Epidermal melanocyte (primary cell): ENCODE measurements at regions not wholly inside any gene's neighbourhood (a gene's known extent, or its start where the extent isn't known, plus 50 kb on each side); places are given as distances from the start of the nearest gene placed in this dataset.
"Not testable (repeated sequence)": the region's sequence is repeated elsewhere in the genome, so short reads cannot be mapped to it uniquely, and the experiment has no call there.

Source experiments
- DNase-seq: peaks from one replicate; pipeline ENCODE4 v3.0.0; 2011; ENCODE audit warnings: low spot score; ENCODE audit not compliant: insufficient read length

DNA sequence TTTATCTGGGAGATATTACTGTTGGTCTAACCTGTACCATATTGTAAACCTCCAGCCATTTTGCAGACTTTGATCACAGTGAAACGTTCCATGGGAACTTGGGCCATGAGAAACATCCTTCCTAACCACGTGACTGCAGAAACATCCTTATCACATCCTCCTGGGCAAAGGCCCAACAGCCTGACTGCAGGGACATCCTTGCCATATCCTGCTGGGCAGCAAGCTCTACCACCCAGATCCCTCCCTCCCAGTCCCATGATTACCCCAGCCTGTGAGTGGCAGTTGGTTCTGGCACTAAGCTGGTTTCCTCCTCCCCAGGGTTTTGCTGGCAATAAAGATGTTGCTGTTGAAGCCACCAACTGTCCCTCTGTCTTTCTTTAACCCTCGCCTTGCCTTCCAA is 201.2 kb downstream of the POTEC start:
- not testable (repeated sequence) for DNase-seq

DNA sequence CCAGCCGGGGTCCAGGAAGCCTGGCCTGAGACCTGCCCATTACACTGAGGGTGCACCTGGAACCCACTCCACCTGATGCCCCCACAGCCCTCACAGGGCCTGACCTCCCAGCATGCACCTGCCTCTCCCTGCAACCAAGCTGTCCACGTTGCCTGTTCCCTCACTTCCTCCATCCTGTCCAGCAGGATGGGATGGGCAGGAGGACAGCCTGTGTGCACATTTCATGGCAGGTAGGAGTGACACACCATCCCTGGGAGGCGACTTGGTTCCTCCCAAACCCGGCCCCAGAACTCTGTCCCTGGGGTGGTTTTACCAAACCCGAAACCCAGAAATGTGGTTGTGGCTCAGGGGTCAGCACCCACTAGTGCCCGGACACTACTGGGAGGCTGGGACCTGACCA is 203.8 kb upstream of the ZNF519 start:
- DNase-seq, result not testable (repeated sequence)

DNA sequence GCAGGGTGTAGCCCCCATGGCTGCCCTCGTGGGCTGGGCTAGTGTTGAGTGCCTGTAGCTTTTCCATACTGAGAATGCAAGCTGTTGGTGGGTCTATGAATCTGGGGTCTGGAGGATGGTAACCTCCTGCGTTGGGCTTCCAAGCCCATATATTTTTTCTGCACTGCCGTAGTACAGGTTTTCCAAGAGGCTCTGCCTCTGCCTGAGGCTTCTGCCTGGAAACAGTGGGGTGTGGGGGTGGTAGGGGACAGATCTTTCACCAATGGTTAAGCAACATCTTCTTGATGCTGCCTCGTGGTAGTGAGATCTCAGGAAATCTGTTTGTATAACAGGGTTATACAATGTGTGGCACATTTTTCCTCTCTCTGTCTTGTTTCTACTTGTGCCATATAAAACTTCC is 189.0 kb upstream of the ZNF519 start:
- not testable (repeated sequence) for DNase-seq

DNA sequence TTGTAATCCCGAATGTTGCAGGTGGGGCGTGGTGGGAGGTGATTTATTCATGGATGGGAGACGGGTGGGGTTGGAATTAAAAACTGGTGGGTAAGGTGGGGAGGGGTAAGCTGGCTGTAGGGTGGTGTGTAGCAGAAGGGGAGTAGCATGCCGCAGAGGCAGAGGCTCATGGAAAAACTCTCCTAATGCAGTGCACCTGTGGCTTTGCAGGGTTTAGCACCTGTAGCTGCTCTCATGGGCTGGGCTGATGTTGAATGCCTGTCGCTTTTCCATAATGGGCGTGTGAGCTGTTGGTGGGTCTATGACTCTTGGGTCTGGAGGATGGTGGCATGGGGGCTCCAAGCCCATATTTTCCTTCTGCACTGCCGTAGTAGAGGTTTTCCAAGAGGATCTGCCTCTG is 169.0 kb upstream of the ZNF519 start:
- not testable (repeated sequence) for DNase-seq

DNA sequence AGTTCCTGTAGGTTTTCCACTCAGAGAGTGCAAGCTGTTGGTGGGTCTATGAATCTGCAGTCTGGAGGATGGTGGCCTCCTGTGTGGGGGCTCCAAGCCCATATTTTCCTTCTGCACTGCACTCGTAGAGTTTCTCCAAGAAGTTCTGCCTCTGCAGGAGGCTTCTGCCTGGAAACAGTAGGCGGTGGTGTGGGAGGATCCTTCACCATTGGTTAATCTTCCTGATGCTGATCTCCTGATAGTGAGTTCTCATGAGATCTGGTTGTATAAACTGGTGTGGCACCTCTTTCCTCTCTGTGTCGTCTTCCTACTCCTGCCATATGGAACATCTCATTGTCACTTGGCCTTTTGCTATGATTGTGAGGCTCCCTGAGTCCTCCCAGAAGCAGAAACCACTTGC is 162.8 kb upstream of the ZNF519 start:
- DNase-seq, result not testable (repeated sequence)

DNA sequence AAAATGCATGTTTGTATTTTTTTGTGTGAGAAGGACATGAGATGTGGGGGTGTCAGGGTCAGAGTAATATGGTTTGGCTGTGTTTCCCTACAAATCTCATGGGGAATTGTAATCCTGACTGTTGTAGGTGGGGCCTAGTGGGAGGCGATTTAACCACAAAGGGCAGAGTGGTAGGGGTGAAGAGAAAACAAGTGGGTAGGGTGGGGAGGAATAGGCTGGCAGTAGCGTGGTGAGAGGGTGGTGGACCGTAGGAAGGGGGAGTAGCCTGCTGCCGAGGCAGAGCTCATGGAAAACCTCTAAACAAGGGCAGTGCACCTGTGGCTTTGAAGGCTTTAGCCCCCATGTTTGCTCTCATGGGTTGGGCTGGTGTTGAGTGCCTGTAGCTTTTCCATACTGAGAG is 152.8 kb upstream of the ZNF519 start:
- DNase-seq, result no peak

DNA sequence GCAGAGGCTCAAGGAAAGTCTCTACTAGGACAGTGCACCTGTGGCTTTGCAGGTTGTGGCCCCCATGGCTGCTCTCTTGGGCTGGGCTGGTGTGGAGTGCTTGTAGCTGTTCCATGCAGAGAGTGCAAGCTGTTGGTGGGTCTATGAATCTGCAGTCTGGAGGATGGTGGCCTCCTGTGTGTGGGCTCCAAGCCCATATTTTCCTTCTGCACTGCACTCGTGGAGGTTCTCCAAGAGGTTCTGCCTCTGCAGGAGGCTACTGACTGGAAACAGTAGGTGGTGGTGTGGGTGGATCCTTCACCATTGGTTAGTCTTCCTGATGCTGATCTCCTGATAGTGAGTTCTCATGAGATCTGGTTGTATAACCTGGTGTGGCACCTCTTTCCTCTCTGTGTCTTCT is 143.2 kb upstream of the ZNF519 start:
- not testable (repeated sequence) for DNase-seq

DNA sequence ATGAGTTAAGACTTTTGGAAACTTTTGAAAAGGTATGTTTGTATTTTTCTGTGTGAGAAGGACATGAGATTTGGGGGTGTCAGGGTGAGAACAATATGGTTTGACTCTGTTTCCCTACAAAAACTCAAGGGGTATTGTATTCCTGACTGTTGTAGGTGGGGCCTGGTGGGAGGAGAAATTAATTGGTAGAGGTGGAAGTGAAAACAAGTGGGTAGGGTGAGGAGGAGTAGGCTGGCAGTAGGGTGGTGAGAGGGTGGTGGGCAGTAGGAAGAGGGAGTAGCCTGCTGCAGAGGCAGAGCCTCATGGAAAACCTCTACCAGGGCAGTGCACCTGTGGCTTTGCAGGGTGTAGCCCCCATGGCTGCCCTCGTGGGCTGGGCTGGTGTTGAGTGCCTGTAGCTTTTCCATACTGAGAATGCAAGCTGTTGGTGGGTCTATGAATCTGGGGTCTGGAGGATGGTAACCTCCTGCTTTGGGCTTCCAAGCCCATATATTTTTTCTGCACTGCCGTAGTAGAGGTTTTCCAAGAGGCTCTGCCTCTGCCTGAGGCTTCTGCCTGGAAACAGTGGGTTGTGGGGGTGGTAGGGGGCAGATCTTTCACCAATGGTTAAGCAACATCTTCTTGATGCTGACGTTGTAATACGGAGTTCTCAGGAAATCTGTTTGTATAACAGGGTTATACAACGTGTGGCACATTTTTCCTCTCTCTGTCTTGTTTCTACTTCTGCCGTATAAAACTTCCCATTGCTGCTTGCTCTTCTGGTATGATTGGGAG is 133.6 kb upstream of the ZNF519 start:
- DNase-seq, result not testable (repeated sequence)

DNA sequence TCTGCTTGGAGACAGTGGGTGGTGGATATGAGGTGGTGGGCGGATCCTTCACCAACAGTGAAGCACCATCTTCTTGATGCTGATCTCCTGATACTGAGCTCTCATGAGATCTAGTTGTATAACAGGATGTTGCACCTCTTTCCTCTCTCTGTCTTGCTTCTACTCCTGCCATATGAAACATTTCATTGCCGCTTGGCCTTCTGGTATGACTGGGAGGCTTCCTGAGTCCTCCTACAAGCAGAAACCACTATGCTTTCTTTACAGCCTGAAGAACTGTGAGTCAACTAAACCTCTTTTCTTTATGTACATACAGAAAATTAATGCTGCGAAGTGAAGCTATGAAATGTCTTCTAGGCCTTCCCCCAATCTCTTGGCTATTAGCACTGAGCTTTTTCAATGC is 130.6 kb upstream of the ZNF519 start:
- DNase-seq, result not testable (repeated sequence)

DNA sequence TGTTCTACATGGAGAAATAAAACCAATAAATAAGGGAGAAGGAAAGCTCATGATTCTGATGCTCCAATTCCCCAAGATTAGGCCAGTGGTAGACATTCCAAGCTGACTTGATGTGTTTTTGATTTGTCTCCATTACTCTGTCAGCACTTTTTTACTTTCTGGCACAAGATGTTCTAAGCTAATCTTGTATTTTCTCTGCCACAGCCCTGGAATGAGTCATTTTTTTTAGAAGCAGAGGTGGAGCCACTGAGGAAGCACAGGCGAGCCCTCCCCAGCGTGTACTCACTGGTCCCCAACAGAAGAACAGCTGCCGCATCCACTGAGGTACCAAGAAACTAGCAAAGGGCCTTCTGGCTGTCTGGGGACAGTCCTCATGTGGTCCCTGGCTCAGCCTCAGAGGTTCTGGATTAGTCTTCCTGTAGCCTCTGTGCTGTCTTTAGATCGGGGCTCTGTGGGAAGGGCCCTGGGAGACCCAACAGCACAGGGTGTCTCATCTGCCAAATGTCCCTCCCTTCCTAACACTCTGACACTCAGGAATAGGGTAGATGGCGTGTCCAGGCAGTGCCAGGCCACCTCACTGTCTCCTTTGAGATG is 117.9 kb upstream of the ZNF519 start:
- not testable (repeated sequence) for DNase-seq

DNA sequence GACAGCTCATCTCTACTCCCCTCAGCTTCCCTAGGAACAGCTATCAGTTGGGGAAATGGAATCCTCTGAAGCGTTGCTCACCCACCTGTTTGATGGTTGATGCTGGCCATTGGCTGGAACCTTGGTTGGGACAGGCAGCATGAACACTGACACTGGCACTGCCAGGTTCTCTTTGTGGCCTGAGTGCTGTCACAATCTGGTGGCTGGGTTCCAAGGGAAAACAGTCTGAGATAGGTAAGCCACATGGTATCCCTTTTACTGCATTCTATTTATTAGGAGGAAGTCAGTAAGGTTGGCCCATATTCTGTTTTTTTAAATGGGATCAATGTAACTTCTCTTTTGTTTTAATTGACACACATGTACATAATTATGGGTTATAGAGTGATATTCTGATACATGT is 107.0 kb upstream of the ZNF519 start:
- not testable (repeated sequence) for DNase-seq

DNA sequence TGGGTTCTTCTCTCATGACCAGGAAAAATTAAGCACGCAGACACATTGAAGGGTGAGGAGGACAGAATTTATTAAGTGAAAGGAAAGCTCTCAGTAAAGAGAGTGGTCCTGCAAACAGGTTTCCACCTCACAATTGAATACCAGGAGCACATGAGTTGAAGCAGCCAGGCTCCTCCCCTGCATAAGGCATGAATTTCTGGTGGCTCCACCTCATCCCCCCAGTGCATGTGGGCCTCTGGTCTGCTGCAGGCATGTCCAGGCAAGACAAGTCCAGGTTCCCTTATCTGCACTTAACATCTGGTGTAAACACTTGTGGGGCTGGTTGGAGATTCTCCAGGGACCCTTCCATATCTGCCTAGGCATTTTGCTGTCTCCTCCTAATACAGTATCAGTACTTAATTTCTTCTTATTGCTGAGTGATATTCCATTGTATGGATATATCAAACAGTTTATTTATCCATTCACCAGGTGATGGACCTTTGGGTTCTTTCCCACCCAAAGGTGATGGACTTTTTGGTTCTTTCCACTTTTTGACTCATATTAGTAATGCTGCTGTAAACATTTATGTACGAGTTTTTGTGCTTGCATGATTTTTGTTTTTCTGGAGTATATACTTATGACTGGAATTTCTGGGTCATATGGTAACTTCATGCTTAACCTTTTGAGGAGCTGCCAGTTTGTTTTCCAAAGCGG is 104.3 kb upstream of the ZNF519 start:
- not testable (repeated sequence) for DNase-seq

DNA sequence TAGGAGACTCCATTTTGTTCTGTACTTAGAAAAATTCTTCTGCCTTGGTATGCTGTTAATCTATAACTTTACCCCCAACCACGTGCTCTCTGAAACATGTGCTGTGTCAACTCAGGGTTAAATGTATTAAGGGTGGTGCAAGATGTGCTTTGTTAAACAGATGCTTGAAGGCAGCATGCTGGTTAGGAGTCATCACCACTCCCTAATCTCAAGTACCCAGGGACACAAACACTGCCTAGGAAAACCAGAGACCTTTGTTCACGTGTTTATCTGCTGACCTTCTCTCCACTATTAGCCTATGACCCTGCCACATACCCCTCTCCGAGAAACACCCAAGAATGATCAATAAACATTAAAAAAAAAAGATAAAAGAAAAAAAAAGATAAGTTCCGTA is 93.0 kb upstream of the ZNF519 start:
- not testable (repeated sequence) for DNase-seq

DNA sequence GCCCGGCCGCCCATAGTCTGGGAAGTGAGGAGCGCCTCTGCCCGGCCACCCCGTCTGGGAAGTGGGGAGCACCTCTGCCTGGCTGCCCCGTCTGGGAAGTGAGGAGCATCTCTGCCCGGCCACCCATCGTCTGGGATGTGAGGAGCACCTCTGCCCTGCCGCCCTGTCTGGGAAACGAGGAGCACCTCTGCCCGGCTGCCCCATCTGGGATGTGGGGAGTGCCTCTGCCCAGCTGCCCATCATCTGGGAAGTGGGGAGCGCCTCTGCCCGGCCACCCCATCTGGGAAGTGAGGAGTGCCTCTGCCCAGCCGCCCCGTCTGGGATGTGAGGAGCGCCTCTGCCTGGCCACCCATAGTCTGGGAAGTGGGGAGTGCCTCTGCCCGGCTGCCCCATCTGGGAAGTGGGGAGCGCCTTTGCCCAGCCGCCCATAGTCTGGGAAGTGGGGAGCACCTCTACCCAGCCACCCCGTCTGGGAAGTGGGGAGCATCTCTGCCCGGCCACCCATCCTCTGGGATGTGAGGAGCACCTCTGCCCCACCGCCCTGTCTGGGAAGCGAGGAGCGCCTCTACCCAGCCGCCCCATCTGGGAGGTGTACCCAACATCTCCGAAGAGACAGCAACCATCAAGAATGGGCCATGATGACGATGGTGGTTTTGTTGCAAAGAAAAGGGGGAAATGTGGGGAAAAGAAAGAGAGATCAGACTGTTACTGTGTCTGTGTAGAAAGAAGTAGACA is 92.5 kb upstream of the ZNF519 start:
- DNase-seq, result not testable (repeated sequence)

DNA sequence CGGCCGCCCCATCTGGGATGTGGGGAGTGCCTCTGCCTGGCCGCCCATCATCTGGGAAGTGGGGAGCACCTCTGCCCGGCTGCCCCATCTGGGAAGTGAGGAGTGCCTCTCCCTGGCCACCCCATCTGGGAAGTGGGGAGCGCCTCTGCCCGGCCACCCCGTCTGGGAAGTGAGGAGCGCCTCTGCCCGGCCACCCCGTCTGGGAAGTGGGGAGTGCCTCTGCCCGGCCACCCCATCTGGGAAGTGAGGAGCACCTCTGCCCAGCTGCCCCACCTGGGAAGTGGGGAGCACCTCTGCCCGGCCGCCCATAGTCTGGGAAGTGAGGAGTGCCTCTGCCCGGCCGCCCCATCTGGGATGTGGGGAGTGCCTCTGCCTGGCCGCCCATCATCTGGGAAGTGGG is 91.7 kb upstream of the ZNF519 start:
- DNase-seq, result not testable (repeated sequence)

DNA sequence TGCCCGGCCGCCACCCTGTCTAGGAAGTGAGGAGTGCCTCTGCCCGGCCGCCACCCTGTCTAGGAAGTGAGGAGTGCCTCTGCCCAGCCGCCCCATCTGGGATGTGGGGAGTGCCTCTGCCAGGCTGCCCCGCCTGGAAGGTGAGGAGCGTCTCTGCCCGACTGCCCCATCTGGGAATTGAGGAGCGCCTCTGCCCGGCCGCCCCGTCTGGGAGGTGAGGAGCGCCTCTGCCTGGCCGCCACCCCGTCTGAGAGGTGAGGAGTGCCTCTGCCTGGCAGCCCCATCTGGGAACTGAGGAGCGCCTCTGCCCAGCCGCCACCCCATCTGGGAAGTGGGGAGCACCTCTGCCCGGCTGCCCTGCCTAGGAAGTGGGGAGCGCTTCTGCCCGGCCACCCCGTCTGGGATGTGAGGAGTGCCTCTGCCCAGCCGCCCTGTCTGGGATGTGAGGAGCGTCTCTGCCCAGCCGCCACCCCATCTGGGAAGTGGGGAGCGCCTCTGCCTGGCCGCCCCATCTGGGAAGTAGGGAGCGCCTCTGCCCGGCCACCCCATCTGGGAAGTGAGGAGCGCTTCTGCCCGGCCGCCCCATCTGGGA is 91.1 kb upstream of the ZNF519 start:
- not testable (repeated sequence) for DNase-seq

DNA sequence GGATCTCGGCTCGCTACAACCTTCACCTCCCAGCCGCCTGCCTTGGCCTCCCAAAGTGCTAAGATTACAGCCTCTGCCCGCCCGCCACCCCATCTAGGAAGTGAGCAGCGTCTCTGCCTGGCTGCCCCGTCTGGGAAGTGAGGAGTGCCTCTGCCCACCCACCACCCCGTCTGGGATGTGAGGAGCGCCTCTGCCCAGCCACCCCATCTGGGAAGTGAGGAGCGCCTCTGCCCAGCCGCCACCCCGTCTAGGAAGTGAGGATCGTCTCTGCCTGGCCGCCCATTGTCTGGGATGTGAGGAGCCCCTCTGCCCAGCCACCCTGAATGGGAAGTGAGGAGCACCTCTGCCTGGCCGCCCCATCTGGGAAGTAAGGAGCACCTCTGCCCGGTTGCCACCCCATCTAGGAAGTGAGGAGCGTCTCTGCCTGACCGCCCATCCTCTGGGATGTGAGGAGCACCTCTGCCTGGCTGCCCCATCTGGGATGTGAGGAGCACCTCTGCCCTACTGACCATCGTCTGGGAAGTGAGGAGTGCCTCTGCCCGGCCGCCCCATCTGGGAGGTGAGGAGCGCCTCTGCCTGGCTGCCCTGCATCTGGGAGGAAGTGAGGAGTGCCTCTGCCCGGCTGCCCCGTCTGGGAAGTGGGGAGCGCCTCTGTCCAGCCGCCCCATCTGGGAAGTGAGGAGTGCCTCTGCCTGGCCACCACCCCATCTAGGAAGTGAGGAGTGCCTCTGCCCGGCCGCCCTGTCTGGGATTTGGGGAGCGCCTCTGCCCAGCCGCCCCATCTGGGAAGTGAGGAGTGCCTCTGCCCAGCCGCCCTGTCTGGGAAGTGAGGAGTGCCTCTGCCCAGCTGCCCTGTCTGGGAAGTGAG is 90.4 kb upstream of the ZNF519 start:
- not testable (repeated sequence) for DNase-seq

DNA sequence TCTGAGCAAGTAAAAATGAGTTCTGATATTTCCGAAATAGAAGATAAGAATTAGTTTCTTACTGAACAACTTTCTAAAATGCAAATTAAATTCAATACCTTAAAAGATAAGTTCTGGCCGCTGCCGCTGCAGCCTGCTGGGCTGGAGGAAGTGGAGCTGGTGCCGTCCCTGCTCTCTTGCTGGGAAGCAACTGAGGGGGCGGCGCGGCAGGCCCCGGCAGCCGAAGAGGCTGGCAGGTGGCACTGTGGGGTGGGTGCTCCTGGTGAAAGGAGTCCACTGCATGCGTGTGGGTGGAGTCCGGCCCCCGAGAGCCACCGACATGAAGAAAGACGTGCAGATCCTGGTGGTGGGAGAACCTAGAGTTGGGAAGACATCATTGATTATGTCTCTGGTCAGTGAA is 89.5 kb upstream of the ZNF519 start:
- no peak for DNase-seq

DNA sequence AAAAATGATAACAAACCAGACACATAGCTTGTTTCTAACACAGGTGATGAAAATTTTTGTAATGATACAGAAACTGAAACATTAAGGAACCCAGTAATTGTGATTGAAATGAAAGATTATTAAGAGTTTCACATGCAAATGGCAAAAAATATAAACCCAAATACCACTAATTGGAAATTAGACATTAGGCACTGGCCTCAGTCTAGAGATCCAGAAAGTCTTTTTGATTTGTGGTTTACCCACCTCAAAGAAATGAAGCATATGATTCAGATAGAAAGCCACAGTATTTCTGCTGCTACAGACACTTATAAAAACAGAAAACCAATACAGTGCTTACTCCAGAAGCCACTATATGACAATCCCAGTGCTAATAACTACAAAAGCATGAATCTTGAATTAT is 83.7 kb upstream of the ZNF519 start:
- not testable (repeated sequence) for DNase-seq

DNA sequence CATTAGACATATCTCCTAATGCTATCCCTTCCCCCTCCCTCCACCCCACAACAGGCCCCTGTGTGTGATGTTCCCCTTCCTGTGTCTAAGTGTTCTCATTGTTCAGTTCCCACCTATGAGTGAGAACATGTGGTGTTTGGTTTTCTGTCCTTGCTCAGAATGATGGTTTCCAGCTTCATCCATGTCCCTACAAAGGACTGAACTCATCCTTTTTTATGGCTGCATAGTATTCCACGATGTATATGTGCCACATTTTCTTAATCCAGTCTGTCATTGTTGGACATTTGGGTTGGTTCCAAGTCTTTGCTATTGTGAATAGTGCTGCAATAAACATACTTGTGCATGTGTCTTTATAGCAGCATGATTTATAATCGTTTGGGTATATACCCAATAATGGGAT is 71.2 kb upstream of the ZNF519 start:
- not testable (repeated sequence) for DNase-seq
